Peyer's patch (tissue), 4 donors: ENCODE measurements at regions not wholly inside any gene's neighbourhood (a gene's known extent, or its start where the extent isn't known, plus 50 kb on each side); places are given as distances from the start of the nearest gene placed in this dataset.

Experiments
- DNase-seq, 3 donors: peaks; one replicate each; pipeline ENCODE4 v3.0.0-alpha.2; 2017 to 2019
- H3K27ac ChIP-seq, 4 donors: fragments of 200-600 bp; sonication (generic); one replicate each; pipeline ENCODE4 v1.5.1; 2016 to 2019
- H3K27me3 ChIP-seq, 2 donors: fragments of 200-600 bp; sonication (generic); one replicate each; pipeline ENCODE4 v1.5.1; 2019
- H3K36me3 ChIP-seq, 3 donors: fragments of 200-600 bp; sonication (generic); one replicate each; pipeline ENCODE4 v1.5.1; 2016 to 2019
- H3K4me1 ChIP-seq, 4 donors: fragments of 200-600 bp; sonication (generic); one replicate each; pipeline ENCODE4 v1.5.1; 2016 to 2019
- H3K4me3 ChIP-seq, 4 donors: fragments of 200-600 bp; sonication (generic); 1 replicate in 3 of 4; 2 replicates in 1 of 4; pipeline ENCODE4 v1.5.1; 2016 to 2019; ENCODE audit warnings: mild to moderate bottlenecking in 1 of 4
- H3K9me3 ChIP-seq, 4 donors: fragments of 200-600 bp; sonication (generic); one replicate each; pipeline ENCODE4 v1.5.1; 2016 to 2019; ENCODE audit warnings: mild to moderate bottlenecking in 1 of 4
- CTCF ChIP-seq, 6 experiments: fragments of 450-650 bp in 4 of 6; fragments of 200-600 bp in 2 of 6; sonication (generic) in 1 of 6; IDR thresholded peaks; one replicate each; pipeline ENCODE4 v1.5.1; 2017 to 2019; ENCODE audit warnings: antibody characterized with exemption in 6 of 6, mild to moderate bottlenecking in 3 of 6, moderate library complexity in 1 of 6
- POLR2A ChIP-seq, 2 donors: fragments of 450-650 bp; IDR thresholded peaks; one replicate each; pipeline ENCODE4 v1.5.1; 2017; ENCODE audit warnings: antibody characterized with exemption in 2 of 2, mild to moderate bottlenecking in 2 of 2, moderate library complexity in 2 of 2

- no peak overlapping the region for H3K4me3 ChIP-seq
- no peaks in the 10 kb centered on the region for H3K36me3 ChIP-seq
- DNase-seq = no peak
- H3K27me3 ChIP-seq = no peaks in the 10 kb centered on the region
- H3K27ac ChIP-seq = no peak overlapping the region
- peaks cover 0 to 4% (median 0%) of the 10 kb centered on the region in 4 donors for H3K9me3 ChIP-seq
- H3K4me1 ChIP-seq = no peaks in the 10 kb centered on the region
- TF ChIP-seq POLR2A (IDR thresholded peaks at IDR 0.05) (no peak), CTCF (IDR thresholded peaks at IDR 0.05) (no peak)
Observed at GRCh38 chr21:16851054-16851453, 661.8 kb upstream of the CXADR start.

GRCh38 chr21:16855164-16855667 lies 657.6 kb upstream of the CXADR start:
- Histone ChIP-seq H3K27me3 (no peaks in the 10 kb centered on the region), H3K4me1 (no peaks in the 10 kb centered on the region), H3K36me3 (no peaks in the 10 kb centered on the region), H3K9me3 (peaks cover 0 to 7% (median 0%) of the 10 kb centered on the region in 4 donors), H3K27ac (no peak overlapping the region), H3K4me3 (no peak overlapping the region)
- TF ChIP-seq CTCF (IDR thresholded peaks at IDR 0.05) = no peak
- no peak for TF ChIP-seq POLR2A (IDR thresholded peaks at IDR 0.05)
- no peak for DNase-seq

GRCh38 chr21:16863362-16863905 lies 649.4 kb upstream of the CXADR start:
- TF ChIP-seq POLR2A (IDR thresholded peaks at IDR 0.05) = no peak
- Histone ChIP-seq H3K27ac (no peak overlapping the region), H3K4me3 (no peak overlapping the region), H3K9me3 (no peaks in the 10 kb centered on the region), H3K27me3 (no peaks in the 10 kb centered on the region), H3K4me1 (no peaks in the 10 kb centered on the region), H3K36me3 (no peaks in the 10 kb centered on the region)
- no peak for DNase-seq

- TF ChIP-seq CTCF (IDR thresholded peaks at IDR 0.05) = no peak
- no peak for TF ChIP-seq POLR2A (IDR thresholded peaks at IDR 0.05)
- H3K27me3 ChIP-seq = no peaks in the 10 kb centered on the region
- no peak for DNase-seq
- no peak overlapping the region for H3K27ac ChIP-seq
- no peaks in the 10 kb centered on the region for H3K9me3 ChIP-seq
- H3K4me3 ChIP-seq = no peak overlapping the region
- H3K4me1 ChIP-seq = no peaks in the 10 kb centered on the region
- no peaks in the 10 kb centered on the region for H3K36me3 ChIP-seq
Observed at GRCh38 chr21:16863908-16864307, 648.9 kb upstream of the CXADR start.

- Histone ChIP-seq H3K9me3 (no peaks in the 10 kb centered on the region), H3K27ac (no peak overlapping the region), H3K27me3 (no peaks in the 10 kb centered on the region), H3K4me1 (no peaks in the 10 kb centered on the region), H3K36me3 (no peaks in the 10 kb centered on the region), H3K4me3 (no peak overlapping the region)
- TF ChIP-seq CTCF (IDR thresholded peaks at IDR 0.05) (no peak), POLR2A (IDR thresholded peaks at IDR 0.05) (no peak)
- DNase-seq = no peak
Observed at GRCh38 chr21:16865632-16866031, 647.2 kb upstream of the CXADR start.

- Histone ChIP-seq H3K9me3 (no peaks in the 10 kb centered on the region), H3K27me3 (no peaks in the 10 kb centered on the region), H3K4me3 (no peak overlapping the region), H3K4me1 (no peaks in the 10 kb centered on the region), H3K27ac (no peak overlapping the region), H3K36me3 (no peaks in the 10 kb centered on the region)
- no peak for DNase-seq
- TF ChIP-seq CTCF (IDR thresholded peaks at IDR 0.05) (no peak), POLR2A (IDR thresholded peaks at IDR 0.05) (no peak)
Observed at GRCh38 chr21:16866851-16867250, 646.0 kb upstream of the CXADR start.
